Stomach smooth muscle (tissue), 2 donors: ENCODE measurements at regions not wholly inside any gene's neighbourhood (a gene's known extent, or its start where the extent isn't known, plus 50 kb on each side); places are given as distances from the start of the nearest gene placed in this dataset.

Experiments
- H3K27ac ChIP-seq: one replicate; pipeline ENCODE4 v1.7.0; 2013; ENCODE audit warnings: mild to moderate bottlenecking, low read length, inconsistent platforms
- H3K27me3 ChIP-seq, 2 donors: one replicate each; pipeline ENCODE4 v1.7.0; 2013; ENCODE audit warnings: low read length in 2 of 2; ENCODE audit not compliant: insufficient read depth in 2 of 2, control insufficient read depth in 1 of 2
- H3K36me3 ChIP-seq, 2 donors: one replicate each; pipeline ENCODE4 v1.7.0; 2013; ENCODE audit warnings: low read length in 2 of 2; ENCODE audit not compliant: control insufficient read depth in 2 of 2, insufficient read depth in 2 of 2
- H3K4me1 ChIP-seq: one replicate; pipeline ENCODE4 v1.7.0; 2013; ENCODE audit warnings: low read length; ENCODE audit not compliant: control insufficient read depth, insufficient read depth
- H3K4me3 ChIP-seq, 2 donors: one replicate each; pipeline ENCODE4 v1.7.0; 2013; ENCODE audit warnings: low read length in 2 of 2
- H3K9ac ChIP-seq, 2 donors: one replicate each; pipeline ENCODE4 v1.7.0; 2013; ENCODE audit warnings: low read length in 2 of 2, mild to moderate bottlenecking in 1 of 2
- H3K9me3 ChIP-seq, 2 donors: one replicate each; pipeline ENCODE4 v1.7.0; 2013; ENCODE audit warnings: low read length in 2 of 2; ENCODE audit not compliant: control insufficient read depth in 2 of 2
- donor health status: healthy.
- donor health status: Pancreatic carcinoma.

- Histone ChIP-seq H3K36me3 (no peaks in the 10 kb centered on the region), H3K27me3 (no peaks in the 10 kb centered on the region), H3K9me3 (no peaks in the 10 kb centered on the region), H3K4me3 (no peak overlapping the region), H3K9ac (no peak overlapping the region), H3K27ac (no peak overlapping the region), H3K4me1 (no peaks in the 10 kb centered on the region)
Observed at GRCh38 chr12:91413581-91414546, 231.2 kb upstream of the DCN start.

- Histone ChIP-seq H3K9me3 (no peaks in the 10 kb centered on the region), H3K27me3 (no peaks in the 10 kb centered on the region), H3K36me3 (no peaks in the 10 kb centered on the region), H3K9ac (no peak overlapping the region), H3K4me1 (no peaks in the 10 kb centered on the region), H3K4me3 (no peak overlapping the region), H3K27ac (no peak overlapping the region)
Observed at GRCh38 chr12:91406920-91407341, 224.3 kb upstream of the DCN start.

GRCh38 chr12:91404441-91404840, 221.8 kb upstream of the DCN start:
- H3K27me3 ChIP-seq: no peaks in the 10 kb centered on the region
- H3K4me1 ChIP-seq: no peaks in the 10 kb centered on the region
- H3K4me3 ChIP-seq: no peak overlapping the region
- H3K27ac ChIP-seq: no peak overlapping the region
- H3K9me3 ChIP-seq: no peaks in the 10 kb centered on the region
- no peaks in the 10 kb centered on the region for H3K36me3 ChIP-seq
- H3K9ac ChIP-seq: no peak overlapping the region

DNA sequence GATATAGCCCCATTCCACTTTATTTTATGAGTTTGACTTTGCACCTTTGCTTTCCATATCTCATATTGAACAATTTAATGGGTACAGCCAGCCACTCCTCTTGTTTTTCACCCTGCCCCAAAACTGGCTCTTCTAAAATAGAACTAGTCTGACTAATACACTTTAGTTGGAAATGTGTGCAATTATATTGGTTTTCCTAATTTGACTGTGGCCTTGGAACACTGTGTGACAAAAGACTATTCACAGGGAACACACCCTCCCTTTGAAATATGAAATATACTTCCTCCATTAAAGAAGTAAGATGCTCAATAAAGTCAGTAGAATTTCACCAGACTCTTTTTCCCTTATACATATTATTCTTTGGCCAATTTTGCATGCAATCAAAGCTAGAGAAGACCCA, 218.6 kb upstream of the DCN start:
- Histone ChIP-seq H3K9ac (no peak overlapping the region), H3K36me3 (no peaks in the 10 kb centered on the region), H3K27me3 (no peaks in the 10 kb centered on the region), H3K9me3 (no peaks in the 10 kb centered on the region), H3K27ac (no peak overlapping the region), H3K4me3 (no peak overlapping the region), H3K4me1 (no peaks in the 10 kb centered on the region)

- Histone ChIP-seq H3K9ac (no peak overlapping the region), H3K4me3 (no peak overlapping the region), H3K9me3 (no peaks in the 10 kb centered on the region), H3K4me1 (no peaks in the 10 kb centered on the region), H3K36me3 (no peaks in the 10 kb centered on the region), H3K27me3 (no peaks in the 10 kb centered on the region), H3K27ac (no peak overlapping the region)
Observed at GRCh38 chr12:91400271-91400670, 217.7 kb upstream of the DCN start.

- H3K4me1 ChIP-seq: no peaks in the 10 kb centered on the region
- H3K27ac ChIP-seq: no peak overlapping the region
- H3K36me3 ChIP-seq: no peaks in the 10 kb centered on the region
- no peaks in the 10 kb centered on the region for H3K9me3 ChIP-seq
- no peaks in the 10 kb centered on the region for H3K27me3 ChIP-seq
- no peak overlapping the region for H3K9ac ChIP-seq
- H3K4me3 ChIP-seq: no peak overlapping the region
Observed at GRCh38 chr12:91397866-91398532, 215.4 kb upstream of the DCN start.

DNA sequence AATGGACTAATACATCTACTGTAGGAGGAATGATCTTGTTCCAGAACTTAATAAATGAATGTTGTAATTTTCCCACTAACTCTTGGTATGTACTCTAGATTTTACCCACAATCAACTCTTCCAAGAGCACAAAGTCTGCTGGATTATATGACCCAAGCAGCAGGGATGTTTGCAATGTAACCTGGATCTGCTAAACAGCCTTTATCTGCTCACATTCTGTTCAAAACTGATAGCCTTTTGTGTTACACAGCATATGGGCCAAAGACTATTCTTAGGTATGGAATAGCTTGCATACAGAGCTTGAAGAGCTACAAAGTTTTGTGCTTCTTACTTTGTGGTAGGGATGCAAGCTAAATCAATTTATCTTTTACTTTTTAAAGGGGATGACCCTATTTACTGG, 213.7 kb upstream of the DCN start:
- Histone ChIP-seq H3K27ac (no peak overlapping the region), H3K9me3 (no peaks in the 10 kb centered on the region), H3K4me1 (no peaks in the 10 kb centered on the region), H3K4me3 (no peak overlapping the region), H3K36me3 (no peaks in the 10 kb centered on the region), H3K27me3 (no peaks in the 10 kb centered on the region), H3K9ac (no peak overlapping the region)

GRCh38 chr12:91395628-91396135, 213.1 kb upstream of the DCN start:
- Histone ChIP-seq H3K9ac (no peak overlapping the region), H3K27ac (no peak overlapping the region), H3K9me3 (no peaks in the 10 kb centered on the region), H3K27me3 (no peaks in the 10 kb centered on the region), H3K4me3 (no peak overlapping the region), H3K36me3 (no peaks in the 10 kb centered on the region), H3K4me1 (no peaks in the 10 kb centered on the region)

GRCh38 chr12:91394903-91395302, 212.3 kb upstream of the DCN start:
- H3K27me3 ChIP-seq: no peaks in the 10 kb centered on the region
- H3K36me3 ChIP-seq: no peaks in the 10 kb centered on the region
- no peaks in the 10 kb centered on the region for H3K4me1 ChIP-seq
- H3K9me3 ChIP-seq: no peaks in the 10 kb centered on the region
- H3K27ac ChIP-seq: no peak overlapping the region
- H3K4me3 ChIP-seq: no peak overlapping the region
- no peak overlapping the region for H3K9ac ChIP-seq

DNA sequence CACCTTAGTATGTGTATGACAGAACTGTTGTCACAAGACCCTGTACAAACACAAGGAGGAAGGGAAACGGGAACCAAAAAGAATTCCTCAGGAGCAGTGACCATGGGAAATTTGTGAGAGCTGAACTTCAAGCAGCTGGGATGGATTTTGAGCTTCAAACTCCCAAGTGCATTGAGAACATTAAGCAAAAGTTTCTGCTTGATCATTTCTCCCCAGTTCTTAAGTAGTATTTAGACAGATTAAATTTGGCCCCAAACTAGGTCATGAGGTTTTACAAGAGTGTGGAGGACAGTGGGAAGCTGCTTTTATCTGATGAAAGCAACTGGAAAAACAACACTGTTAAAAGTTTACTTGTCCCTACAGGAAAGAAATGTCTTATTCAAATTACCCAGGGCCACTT, 206.0 kb upstream of the DCN start:
- Histone ChIP-seq H3K9ac (no peak overlapping the region), H3K4me3 (no peak overlapping the region), H3K9me3 (no peaks in the 10 kb centered on the region), H3K27me3 (no peaks in the 10 kb centered on the region), H3K27ac (no peak overlapping the region), H3K36me3 (no peaks in the 10 kb centered on the region), H3K4me1 (no peaks in the 10 kb centered on the region)
